Hepatocyte (in vitro differentiated cells): ENCODE measurements at regions not wholly inside any gene's neighbourhood (a gene's known extent, or its start where the extent isn't known, plus 50 kb on each side); places are given as distances from the start of the nearest gene placed in this dataset.

ENCODE experiments used
- CTCF ChIP-seq: fragments of 200-600 bp; sonication (generic); IDR thresholded peaks from 2 replicates; pipeline ENCODE4 v1.5.1; 2016; ENCODE audit warnings: antibody characterized with exemption, mild to moderate bottlenecking; ENCODE audit not compliant: poor library complexity
- EZH2 ChIP-seq: fragments of 200-600 bp; sonication (generic); IDR thresholded peaks from 2 replicates; pipeline ENCODE4 v1.6.1; 2016; ENCODE audit warnings: antibody characterized with exemption, mild to moderate bottlenecking, borderline replicate concordance
- EZH2phosphoT487 ChIP-seq: fragments of 200-600 bp; sonication (generic); IDR thresholded peaks from one replicate; pipeline ENCODE4 v1.6.1; 2018; ENCODE audit warnings: antibody characterized with exemption, mild to moderate bottlenecking, low read depth, moderate library complexity; ENCODE audit not compliant: unreplicated experiment, severe bottlenecking

- TF ChIP-seq CTCF, result no peak
- no peak for TF ChIP-seq EZH2
- no peak for TF ChIP-seq EZH2phosphoT487
These were observed 625.2 kb upstream of the GBE1 start for GRCh38 chr3:82386647-82387046.
